Loucy (cell line): ENCODE measurements at regions not wholly inside any gene's neighbourhood (a gene's known extent, or its start where the extent isn't known, plus 50 kb on each side); places are given as distances from the start of the nearest gene placed in this dataset.

Experiments used
- CTCF ChIP-seq: fragments of 200-600 bp; sonication (generic); conservative IDR thresholded peaks from 2 replicates; pipeline ENCODE4 v1.5.1; 2014; ENCODE audit warnings: mild to moderate bottlenecking, antibody characterized with exemption, low read length
- EZH2phosphoT487 ChIP-seq: fragments of 200-600 bp; IDR thresholded peaks from 2 replicates; pipeline ENCODE4 v1.6.1; 2018; ENCODE audit warnings: antibody characterized with exemption, mild to moderate bottlenecking, moderate library complexity, borderline replicate concordance

GRCh38 chr12:70082997-70083676, 160.1 kb upstream of the CNOT2 start:
- TF ChIP-seq CTCF (no peak), EZH2phosphoT487 (no peak)
